GM12878 (cell line): ENCODE measurements at regions not wholly inside any gene's neighbourhood (a gene's known extent, or its start where the extent isn't known, plus 50 kb on each side); places are given as distances from the start of the nearest gene placed in this dataset.

Experiments
- ATAC-seq: fragments of 200-7000 bp; cut with Tn5 transposase; 3 replicates; pipeline ENCODE4 v1.9.1; 2020; ENCODE audit warnings: mild to moderate bottlenecking, moderate library complexity
- BruUV-seq: library from RNA; stranded (reverse); fragments of 400-500 nt; replicated peaks from 2 replicates; lab custom pipeline; 2021; lab: Mats Ljungman, UMichigan
- CTCF ChIA-PET: fragments of 300-600 bp; sonication (Branson Sonifier 250); formaldehyde crosslinking; extraction: SDS; loops from one replicate; lab custom pipeline; 2021; ENCODE audit warnings: inconsistent platforms; lab: Yijun Ruan, JAX
- POLR2A ChIA-PET: fragments of 350-600 bp; formaldehyde crosslinking; extraction: SDS; loops from one replicate; lab custom pipeline; 2021; ENCODE audit warnings: inconsistent platforms; lab: Charles Lee
- RAD21 ChIA-PET: fragments of 300-600 bp; sonication (Branson Sonifier 250); formaldehyde crosslinking; loops from one replicate; lab custom pipeline; 2023; ENCODE audit warnings: antibody characterized with exemption; ENCODE audit not compliant: unreplicated experiment; lab: Charles Lee
- SMC1A ChIA-PET: fragments of 300-600 bp; sonication (Branson Sonifier 250); formaldehyde crosslinking; loops from one replicate; lab custom pipeline; 2023; ENCODE audit not compliant: unreplicated experiment, uncharacterized antibody; lab: Charles Lee
- DNase-seq: peaks from one replicate; pipeline ENCODE4 v3.0.0-alpha.2; 2011; ENCODE audit warnings: low read depth, low spot score
- FAIRE-seq: peaks from 3 replicates; lab custom pipeline; 2011; peaks lifted over from hg19 to GRCh38; lab: Jason Lieb, UNC
- H2AFZ ChIP-seq: 2 replicates; pipeline ENCODE4 v1.6.0; 2011; ENCODE audit warnings: low read depth, low read length, control low read depth; ENCODE audit not compliant: control insufficient read depth
- H3K27ac ChIP-seq: 2 replicates; pipeline ENCODE4 v1.5.1; 2011; ENCODE audit warnings: control low read depth; ENCODE audit not compliant: control insufficient read depth, insufficient read depth
- H3K27me3 ChIP-seq, 2 experiments: replicated peaks in 1 of 2; 2 replicates each; pipeline versions ENCODE4 v1.6.0 to v1.6.1; 2011; ENCODE audit warnings: low read length in 1 of 2; ENCODE audit not compliant: control insufficient read depth in 2 of 2, insufficient read depth in 2 of 2
- H3K36me3 ChIP-seq, 2 experiments: 2 replicates each; pipeline ENCODE4 v1.5.1; 2011; ENCODE audit warnings: low read length in 1 of 2; ENCODE audit not compliant: control insufficient read depth in 2 of 2, insufficient read depth in 2 of 2
- H3K4me1 ChIP-seq: 2 replicates; pipeline ENCODE4 v1.6.1; 2011; ENCODE audit warnings: mild to moderate bottlenecking, low read length, moderate library complexity, mixed read lengths; ENCODE audit not compliant: control insufficient read depth, insufficient read depth
- H3K4me2 ChIP-seq: 2 replicates; pipeline ENCODE4 v1.6.0; 2011; ENCODE audit warnings: control low read depth; ENCODE audit not compliant: control insufficient read depth, insufficient read depth
- H3K4me3 ChIP-seq: fragments of 200-600 bp; sonication (generic); 2 replicates; pipeline ENCODE4 v1.5.1; 2016
- H3K79me2 ChIP-seq: 2 replicates; pipeline ENCODE4 v1.6.0; 2011; ENCODE audit warnings: low read length; ENCODE audit not compliant: control insufficient read depth, insufficient read depth
- H3K9ac ChIP-seq: 2 replicates; pipeline ENCODE4 v1.8.0; 2011; ENCODE audit warnings: low read length, control low read depth, mixed read lengths; ENCODE audit not compliant: control insufficient read depth, insufficient read depth
- H3K9me3 ChIP-seq: replicated peaks from 3 replicates; pipeline ENCODE4 v1.5.1; 2011; ENCODE audit warnings: mild to moderate bottlenecking, low read length; ENCODE audit not compliant: control insufficient read depth, insufficient read depth
- H4K20me1 ChIP-seq: 2 replicates; pipeline ENCODE4 v1.6.0; 2011; ENCODE audit not compliant: control insufficient read depth, insufficient read depth
- CHD1 ChIP-seq: IDR thresholded peaks from 2 replicates; pipeline ENCODE4 v1.6.1; 2012; ENCODE audit warnings: low read depth, low read length, improper control_type of control experiment
- EED ChIP-seq: sonication (generic); IDR thresholded peaks from 2 replicates; pipeline ENCODE4 v1.6.1; 2016; ENCODE audit warnings: antibody characterized with exemption, low read depth
- ELK1 ChIP-seq: IDR thresholded peaks from 2 replicates; pipeline ENCODE4 v1.6.1; 2012; ENCODE audit warnings: low read depth, low read length, improper control_type of control experiment
- ESRRA ChIP-seq: IDR thresholded peaks from 2 replicates; pipeline ENCODE4 v1.6.1; 2012; ENCODE audit warnings: mild to moderate bottlenecking, low read length, improper control_type of control experiment
- FOS ChIP-seq: IDR thresholded peaks from 3 replicates; pipeline ENCODE4 v1.6.1; 2011; ENCODE audit warnings: borderline replicate concordance; ENCODE audit not compliant: insufficient read length; ENCODE audit errors: extremely low read depth
- NFIC ChIP-seq: IDR thresholded peaks from 2 replicates; pipeline ENCODE4 v1.6.1; 2012; ENCODE audit warnings: low read depth, mild to moderate bottlenecking, inconsistent platforms, low read length, moderate library complexity
- RAD21 ChIP-seq: IDR thresholded peaks from 2 replicates; pipeline ENCODE4 v1.6.1; 2011; ENCODE audit warnings: mild to moderate bottlenecking, low read depth, low read length, moderate library complexity; ENCODE audit not compliant: insufficient read depth
- RB1 ChIP-seq: fragments of 450-650 bp; formaldehyde crosslinking; IDR thresholded peaks from 2 replicates; pipeline ENCODE4 v1.6.1; 2017; ENCODE audit warnings: mild to moderate bottlenecking, borderline replicate concordance
- SMARCA5 ChIP-seq: fragments of 450-650 bp; IDR thresholded peaks from 2 replicates; pipeline ENCODE4 v1.6.1; 2017; ENCODE audit warnings: mild to moderate bottlenecking
- TCF3 ChIP-seq: IDR thresholded peaks from 2 replicates; pipeline ENCODE4 v1.6.1; 2012; ENCODE audit warnings: low read depth, mild to moderate bottlenecking, low read length, borderline replicate concordance; ENCODE audit not compliant: insufficient read depth
- WGBS: methylation state at CpG from one replicate; pipeline ENCODE4 v1.1.6; 2016; ENCODE audit warnings: low lambda C conversion rate; ENCODE audit not compliant: insufficient replicate concordance, insufficient coverage; ENCODE audit errors: missing lambda C conversion rate; 5-methylcytosine and 5-hydroxymethylcytosine counted together
- in situ Hi-C: fragments of 300-500 bp; cut with MboI; formaldehyde crosslinking; loops from 9 replicates; pipeline ENCODE4 v1.14.3; 2018; ENCODE audit warnings: mixed read lengths
- intact Hi-C: fragments of 100-400 bp; cut with micrococcal nuclease; formaldehyde crosslinking; loops from one replicate; pipeline ENCODE4 v1.14.2; 2022; ENCODE audit not compliant: unreplicated experiment
- TF ChIP-seq, protein P1 (sequence below): IDR thresholded peaks from 2 replicates; pipeline ENCODE4 v1.6.1; 2012; ENCODE audit warnings: improper control_type of control experiment, low read depth, low read length; ENCODE audit not compliant: insufficient replicate concordance
- TF ChIP-seq, protein P2 (sequence below): fragments of 450-650 bp; IDR thresholded peaks from 2 replicates; pipeline ENCODE4 v1.6.1; 2017; ENCODE audit warnings: low read depth, mild to moderate bottlenecking, moderate library complexity

- ChIA-PET POLR2A (interaction anchor here (0.7 kb wide), 1 partner anchor 341 kb away, joined by 3 read pairs; no protein-coding TSS in a partner anchor), CTCF (interaction anchor here (1.0 kb wide), 1 partner anchor 15 kb away, joined by 3 read pairs; no protein-coding TSS in a partner anchor), RAD21 (no interaction called here), SMC1A (no interaction called here)
- H3K27me3 ChIP-seq = no peaks in the 10 kb centered on the region
- no peak overlapping the region for H3K4me3 ChIP-seq
- in situ Hi-C loops (no loop called here), intact Hi-C loops (no loop called here)
- no peak for DNase-seq
- no peak for ATAC-seq
- BruUV-seq = no TSS peak
- no peaks in the 10 kb centered on the region for H3K79me2 ChIP-seq
- H3K9ac ChIP-seq = no peak overlapping the region
- H3K36me3 ChIP-seq = no peaks in the 10 kb centered on the region
- H3K9me3 ChIP-seq = peaks cover 13% of the 10 kb centered on the region
- H3K27ac ChIP-seq = no peak overlapping the region
- H3K4me1 ChIP-seq = no peaks in the 10 kb centered on the region
- 100% methylated on average over 2 of the region's 2 CpGs for WGBS
- no peaks in the 10 kb centered on the region for H4K20me1 ChIP-seq
- FAIRE-seq = no peak
- no peak overlapping the region for H2AFZ ChIP-seq
- TF ChIP-seq TCF3 = no peak
- TF ChIP-seq ELK1 = no peak
- no peak for TF ChIP-seq RB1
- TF ChIP-seq, protein P1, sequence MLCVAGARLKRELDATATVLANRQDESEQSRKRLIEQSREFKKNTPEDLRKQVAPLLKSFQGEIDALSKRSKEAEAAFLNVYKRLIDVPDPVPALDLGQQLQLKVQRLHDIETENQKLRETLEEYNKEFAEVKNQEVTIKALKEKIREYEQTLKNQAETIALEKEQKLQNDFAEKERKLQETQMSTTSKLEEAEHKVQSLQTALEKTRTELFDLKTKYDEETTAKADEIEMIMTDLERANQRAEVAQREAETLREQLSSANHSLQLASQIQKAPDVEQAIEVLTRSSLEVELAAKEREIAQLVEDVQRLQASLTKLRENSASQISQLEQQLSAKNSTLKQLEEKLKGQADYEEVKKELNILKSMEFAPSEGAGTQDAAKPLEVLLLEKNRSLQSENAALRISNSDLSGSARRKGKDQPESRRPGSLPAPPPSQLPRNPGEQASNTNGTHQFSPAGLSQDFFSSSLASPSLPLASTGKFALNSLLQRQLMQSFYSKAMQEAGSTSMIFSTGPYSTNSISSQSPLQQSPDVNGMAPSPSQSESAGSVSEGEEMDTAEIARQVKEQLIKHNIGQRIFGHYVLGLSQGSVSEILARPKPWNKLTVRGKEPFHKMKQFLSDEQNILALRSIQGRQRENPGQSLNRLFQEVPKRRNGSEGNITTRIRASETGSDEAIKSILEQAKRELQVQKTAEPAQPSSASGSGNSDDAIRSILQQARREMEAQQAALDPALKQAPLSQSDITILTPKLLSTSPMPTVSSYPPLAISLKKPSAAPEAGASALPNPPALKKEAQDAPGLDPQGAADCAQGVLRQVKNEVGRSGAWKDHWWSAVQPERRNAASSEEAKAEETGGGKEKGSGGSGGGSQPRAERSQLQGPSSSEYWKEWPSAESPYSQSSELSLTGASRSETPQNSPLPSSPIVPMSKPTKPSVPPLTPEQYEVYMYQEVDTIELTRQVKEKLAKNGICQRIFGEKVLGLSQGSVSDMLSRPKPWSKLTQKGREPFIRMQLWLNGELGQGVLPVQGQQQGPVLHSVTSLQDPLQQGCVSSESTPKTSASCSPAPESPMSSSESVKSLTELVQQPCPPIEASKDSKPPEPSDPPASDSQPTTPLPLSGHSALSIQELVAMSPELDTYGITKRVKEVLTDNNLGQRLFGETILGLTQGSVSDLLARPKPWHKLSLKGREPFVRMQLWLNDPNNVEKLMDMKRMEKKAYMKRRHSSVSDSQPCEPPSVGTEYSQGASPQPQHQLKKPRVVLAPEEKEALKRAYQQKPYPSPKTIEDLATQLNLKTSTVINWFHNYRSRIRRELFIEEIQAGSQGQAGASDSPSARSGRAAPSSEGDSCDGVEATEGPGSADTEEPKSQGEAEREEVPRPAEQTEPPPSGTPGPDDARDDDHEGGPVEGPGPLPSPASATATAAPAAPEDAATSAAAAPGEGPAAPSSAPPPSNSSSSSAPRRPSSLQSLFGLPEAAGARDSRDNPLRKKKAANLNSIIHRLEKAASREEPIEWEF = no peak
- TF ChIP-seq NFIC = no peak
- TF ChIP-seq, protein P2, sequence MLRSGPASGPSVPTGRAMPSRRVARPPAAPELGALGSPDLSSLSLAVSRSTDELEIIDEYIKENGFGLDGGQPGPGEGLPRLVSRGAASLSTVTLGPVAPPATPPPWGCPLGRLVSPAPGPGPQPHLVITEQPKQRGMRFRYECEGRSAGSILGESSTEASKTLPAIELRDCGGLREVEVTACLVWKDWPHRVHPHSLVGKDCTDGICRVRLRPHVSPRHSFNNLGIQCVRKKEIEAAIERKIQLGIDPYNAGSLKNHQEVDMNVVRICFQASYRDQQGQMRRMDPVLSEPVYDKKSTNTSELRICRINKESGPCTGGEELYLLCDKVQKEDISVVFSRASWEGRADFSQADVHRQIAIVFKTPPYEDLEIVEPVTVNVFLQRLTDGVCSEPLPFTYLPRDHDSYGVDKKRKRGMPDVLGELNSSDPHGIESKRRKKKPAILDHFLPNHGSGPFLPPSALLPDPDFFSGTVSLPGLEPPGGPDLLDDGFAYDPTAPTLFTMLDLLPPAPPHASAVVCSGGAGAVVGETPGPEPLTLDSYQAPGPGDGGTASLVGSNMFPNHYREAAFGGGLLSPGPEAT = no peak
- TF ChIP-seq ESRRA = no peak
- no peak for TF ChIP-seq FOS
- TF ChIP-seq CHD1 = no peak
- no peak for TF ChIP-seq RAD21
- no peak for TF ChIP-seq EED
- TF ChIP-seq SMARCA5 = no peak
- no peak overlapping the region for H3K4me2 ChIP-seq
These were observed 320.6 kb upstream of the MEF2C start for GRCh38 chr5:89203611-89204010.
